ENCODE measurements at regions not wholly inside any gene's neighbourhood (a gene's known extent, or its start where the extent isn't known, plus 50 kb on each side); places are given as distances from the start of the nearest gene placed in this dataset.
A peak's percentile ranks its signal among the peaks of the same experiment; 100 is the strongest.

- DNase-seq, result peak; percentile 53
These were observed 51.0 kb upstream of the ARL8B start for GRCh38 chr3:5071061-5071460.

- no peak for DNase-seq
These were observed 49.8 kb upstream of the ARL8B start for GRCh38 chr3:5072100-5072816.

Measured in fibroblast of skin of back (primary cell).